GM18502 (cell line): ENCODE measurements at regions not wholly inside any gene's neighbourhood (a gene's known extent, or its start where the extent isn't known, plus 50 kb on each side); places are given as distances from the start of the nearest gene placed in this dataset.

Experiments used
- ATAC-seq: cut with Tn5 transposase; IDR thresholded peaks from one replicate; pipeline ENCODE4 v1.9.1; 2021; ENCODE audit warnings: mild to moderate bottlenecking; ENCODE audit not compliant: unreplicated experiment, poor library complexity

DNA sequence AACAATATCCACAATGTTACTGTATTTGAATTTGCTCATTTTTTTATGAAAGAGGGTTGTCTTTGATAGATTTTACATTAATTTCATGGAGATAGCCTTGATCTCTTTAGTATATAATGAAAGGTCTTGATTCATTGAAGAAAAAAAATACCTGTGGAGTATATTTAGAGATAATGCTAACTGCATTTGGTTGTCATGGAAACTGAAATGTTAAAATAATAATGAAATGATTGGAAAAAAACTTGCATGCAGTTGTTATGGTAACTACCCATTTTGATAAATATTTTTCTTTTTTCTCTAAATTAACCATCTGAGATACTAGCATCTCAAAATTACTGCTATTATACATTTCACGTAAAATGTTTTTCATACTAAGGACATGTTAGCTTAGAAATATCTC is 712.7 kb upstream of the FAM98A start:
- ATAC-seq, result no peak

DNA sequence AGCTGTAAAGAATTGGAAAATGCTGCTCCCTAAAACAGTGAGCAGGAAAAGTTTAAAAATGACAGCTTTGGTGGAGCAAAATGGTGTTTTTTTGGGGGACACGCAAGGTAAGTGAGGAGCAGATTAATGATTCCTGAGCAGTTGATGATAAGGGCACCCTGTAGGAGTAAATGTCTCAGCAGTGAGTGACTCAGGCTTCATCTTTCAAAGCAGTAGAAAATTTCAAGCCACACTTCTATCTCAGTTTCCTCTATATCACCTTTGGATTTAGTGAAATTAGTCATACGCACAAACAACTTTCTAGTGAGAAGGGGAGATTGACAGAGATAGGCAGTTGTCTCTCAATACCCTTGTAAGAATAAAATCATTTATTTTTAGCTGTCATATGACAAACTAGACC is 709.0 kb upstream of the FAM98A start:
- no peak for ATAC-seq

DNA sequence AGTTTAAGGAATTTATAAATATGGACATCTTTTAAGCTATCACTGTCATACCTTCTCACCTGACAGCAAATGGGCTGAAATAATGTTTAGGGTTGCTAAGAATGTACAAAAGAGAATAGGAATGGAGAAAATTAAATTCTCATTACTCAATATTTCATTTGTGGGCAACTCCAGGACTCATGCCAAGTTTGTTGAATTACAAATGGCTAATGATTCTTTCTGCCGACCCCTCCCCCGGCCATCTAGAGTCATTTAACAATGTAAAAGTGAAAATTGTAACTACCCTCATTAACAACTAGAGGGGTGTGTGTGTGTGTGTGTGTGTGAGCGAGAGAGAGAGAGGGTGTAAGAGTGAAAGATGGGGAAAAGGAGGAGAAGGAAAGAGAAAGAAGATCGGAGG is 708.5 kb upstream of the FAM98A start:
- ATAC-seq, result no peak

DNA sequence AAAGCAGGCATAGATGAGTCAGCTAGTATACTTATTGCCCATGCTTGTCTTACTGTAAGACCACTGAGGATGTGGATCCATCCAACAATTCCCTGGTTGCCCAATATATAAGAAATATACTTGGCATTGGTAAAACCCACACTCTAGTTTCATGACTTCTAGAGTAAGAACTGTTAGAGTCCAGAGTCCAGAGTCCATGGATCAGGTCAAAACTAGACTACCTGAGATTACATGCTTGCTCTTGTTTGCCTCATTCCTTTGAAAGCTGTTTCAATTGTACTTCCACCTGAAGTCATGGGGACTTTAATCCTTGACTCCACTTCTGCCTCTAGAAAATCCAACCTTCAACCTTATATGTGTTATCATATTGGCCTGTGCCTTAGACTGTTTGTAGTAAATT is 707.6 kb upstream of the FAM98A start:
- no peak for ATAC-seq

DNA sequence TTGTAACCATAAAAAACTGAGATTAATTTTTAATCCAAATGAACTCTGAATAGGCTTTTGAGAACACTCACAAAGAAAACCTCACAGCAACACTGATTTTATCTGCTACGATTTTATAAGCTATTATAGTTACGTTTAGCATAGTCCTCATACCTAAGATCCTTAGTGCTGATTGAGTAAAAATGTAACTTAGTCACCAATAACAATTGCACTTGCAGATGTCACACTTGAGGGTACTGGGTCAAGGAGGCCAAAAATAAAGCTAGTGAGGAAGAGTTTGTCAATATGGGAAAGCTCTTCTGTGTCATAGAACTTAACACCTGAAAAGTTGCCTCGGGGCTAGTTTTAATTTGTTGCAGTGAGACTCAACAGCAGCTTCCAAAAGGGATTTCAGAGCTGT is 706.5 kb upstream of the FAM98A start:
- ATAC-seq, result no peak

DNA sequence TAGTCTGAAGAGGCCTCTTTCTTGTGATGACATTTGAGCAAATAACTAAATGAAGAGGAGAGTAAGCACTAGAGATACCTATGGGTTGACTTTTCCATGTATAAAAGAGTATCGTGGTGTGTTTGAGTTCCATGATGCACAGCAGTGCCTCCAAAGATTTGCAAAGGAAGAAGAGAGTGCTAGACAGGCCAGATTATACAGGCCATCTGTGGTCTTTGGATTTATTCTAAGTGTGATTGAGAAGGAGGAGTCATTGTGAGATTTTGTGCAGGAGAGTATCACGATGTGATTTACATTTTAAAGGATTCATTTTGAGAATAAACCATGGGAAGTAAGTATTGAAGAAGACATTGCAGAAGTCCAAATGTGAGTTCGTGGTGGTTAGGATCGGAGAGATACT is 695.9 kb upstream of the FAM98A start:
- no peak for ATAC-seq

DNA sequence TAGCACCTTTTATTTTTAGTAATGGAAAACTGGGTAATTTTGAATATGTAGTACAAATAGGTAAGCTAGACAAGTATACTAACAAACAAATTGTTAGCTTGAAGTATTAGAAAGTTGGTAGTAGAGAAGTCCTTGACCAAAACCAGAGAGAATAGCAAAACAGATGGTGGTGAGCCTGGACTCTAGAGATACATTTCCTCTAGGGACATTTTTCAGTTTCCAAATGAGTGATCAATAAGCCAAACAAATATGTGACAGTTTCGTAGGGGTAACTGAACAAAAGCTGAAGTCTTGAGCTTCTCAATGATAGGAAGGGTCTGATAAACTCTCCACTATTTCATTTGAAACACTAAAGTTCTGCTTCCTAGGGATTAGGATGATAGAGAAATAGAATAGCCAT is 692.0 kb upstream of the FAM98A start:
- peak; percentile 98 for ATAC-seq

DNA sequence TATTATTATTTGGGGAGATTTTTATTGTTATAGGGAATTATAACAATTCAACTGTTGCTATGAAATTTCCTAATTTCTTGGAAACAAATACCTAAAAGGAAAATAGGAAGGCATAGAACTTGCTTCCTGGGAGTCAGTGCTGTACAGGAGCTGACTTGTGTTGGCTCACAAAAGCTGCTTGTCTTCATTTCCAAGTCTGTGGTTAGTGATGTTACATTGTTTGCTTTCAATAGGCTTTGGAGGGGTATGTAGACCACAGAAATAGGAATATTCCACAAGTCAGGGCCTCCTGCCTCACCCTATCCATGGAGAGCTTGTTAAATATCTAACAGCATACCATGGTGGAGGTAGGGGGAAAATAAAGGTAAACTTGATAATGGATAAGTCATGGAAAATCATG is 688.9 kb upstream of the FAM98A start:
- no peak for ATAC-seq

DNA sequence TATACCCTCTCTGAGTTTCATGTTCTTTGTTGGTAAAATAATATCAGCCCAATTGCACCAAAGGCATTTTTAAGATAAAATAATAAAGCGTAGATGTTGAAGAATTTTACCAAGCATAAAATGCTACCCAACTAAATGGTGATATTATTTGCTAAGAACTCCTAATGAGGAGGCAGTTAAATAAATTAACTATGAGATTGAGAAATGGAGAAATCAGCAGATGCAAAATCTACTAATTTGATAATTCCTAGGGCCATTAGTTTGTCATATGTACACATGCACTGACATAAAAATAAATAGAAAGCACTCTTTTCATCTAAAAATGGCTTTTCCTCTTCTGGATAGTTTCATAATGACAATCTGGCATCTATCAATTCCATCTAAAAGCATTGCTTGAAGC is 681.5 kb upstream of the FAM98A start:
- no peak for ATAC-seq

DNA sequence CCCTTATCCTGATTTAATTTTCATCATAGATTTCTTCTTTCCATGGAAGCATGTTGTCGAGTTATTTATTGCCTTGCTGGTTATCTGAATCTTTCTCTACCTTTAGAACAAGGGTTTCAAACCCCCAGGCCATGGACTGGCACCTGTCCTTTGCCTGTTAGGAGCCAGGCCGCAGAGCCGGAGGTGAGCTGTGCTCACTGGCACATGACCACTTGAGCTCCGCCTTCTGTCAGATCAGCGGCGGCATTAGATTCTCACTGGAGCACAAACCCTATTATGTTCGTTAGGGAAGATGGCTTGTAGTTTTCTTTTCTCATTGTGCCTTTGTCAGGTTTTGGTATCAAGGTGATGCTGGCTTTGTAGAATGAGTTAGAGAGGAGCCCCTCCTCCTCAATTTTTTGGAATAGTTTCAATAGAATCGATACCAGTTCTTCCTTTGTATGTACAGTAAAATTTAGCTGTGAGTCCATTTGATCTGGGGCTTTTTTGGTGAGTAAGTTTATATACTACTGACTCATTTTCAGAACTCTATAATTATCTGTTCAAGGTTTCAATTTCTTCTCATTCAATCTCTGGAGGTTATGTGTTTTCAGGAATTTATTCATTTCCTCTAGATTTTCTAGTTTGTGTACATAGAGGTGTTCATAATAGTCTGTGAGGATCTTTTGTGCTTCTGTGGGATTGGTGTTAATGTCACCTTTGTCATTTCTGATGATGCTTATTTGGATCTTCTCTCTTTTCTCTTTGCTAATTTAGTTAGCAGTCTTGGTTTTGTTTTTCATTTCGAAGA is 668.0 kb upstream of the FAM98A start:
- peak; percentile 98 for ATAC-seq

DNA sequence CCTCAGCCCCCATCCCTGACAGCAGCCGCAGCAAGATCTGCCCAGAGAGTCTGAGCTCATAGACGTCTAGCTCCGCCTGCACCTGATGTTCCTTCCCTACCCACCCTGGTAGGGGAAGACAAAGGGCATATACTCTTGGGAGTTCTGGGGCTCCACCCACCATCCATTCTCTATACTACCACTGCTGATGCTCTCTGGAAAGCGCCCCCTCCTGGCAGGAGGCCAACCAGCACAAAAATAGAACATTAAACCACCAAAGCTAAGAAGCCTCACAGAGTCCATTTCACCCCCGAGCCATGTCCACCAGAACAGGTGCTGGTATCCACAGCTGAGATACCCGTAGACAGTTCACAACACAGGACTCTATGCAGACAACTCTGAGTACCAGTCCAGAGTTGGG is 662.6 kb upstream of the FAM98A start:
- ATAC-seq, result no peak

DNA sequence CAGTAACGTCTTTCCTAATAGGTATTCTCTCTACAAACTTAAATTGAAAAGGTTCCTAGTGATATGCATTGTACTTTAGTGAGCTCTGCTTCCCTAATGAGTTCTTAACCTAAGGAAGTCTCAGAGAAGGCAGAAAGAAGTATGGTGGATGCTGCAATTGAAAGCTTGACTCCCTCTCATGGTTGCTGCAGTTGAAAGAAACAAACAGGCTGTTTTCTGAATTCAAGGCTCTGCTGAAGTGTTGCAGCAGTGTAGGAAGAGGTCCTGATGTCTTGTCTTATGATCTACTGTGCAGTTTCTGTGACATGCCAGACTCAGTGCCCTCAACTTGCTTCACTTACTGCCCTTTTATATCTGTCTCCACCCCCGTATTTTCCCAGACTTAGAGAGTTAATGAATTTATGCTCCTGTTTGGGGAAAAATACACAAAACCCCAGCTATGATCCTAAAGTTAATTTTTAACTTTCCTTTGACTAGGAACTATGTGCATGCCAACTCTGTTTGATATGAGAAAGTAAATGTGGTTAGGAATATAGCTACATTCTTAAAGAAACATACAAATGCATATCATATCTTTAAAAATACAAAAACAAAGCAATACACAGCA is 655.3 kb upstream of the FAM98A start:
- no peak for ATAC-seq

DNA sequence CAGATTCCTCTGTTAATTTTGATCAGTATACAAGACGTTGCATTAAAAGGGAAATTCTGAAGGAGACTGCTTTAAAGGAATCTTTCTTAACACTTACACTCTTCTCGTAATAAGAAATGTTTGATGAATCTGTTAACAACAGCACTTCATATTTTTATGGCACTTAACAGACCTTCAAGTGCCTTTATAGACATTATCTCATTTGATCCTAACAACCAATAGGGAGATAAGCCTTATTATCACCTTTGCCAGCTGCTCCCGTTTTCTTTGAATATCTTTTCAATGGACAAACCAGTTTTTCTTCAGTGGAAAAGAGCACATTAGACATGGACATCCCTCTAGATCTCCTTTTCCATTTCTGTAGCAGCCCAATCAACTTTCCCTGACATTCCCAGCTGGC is 653.0 kb upstream of the FAM98A start:
- no peak for ATAC-seq

DNA sequence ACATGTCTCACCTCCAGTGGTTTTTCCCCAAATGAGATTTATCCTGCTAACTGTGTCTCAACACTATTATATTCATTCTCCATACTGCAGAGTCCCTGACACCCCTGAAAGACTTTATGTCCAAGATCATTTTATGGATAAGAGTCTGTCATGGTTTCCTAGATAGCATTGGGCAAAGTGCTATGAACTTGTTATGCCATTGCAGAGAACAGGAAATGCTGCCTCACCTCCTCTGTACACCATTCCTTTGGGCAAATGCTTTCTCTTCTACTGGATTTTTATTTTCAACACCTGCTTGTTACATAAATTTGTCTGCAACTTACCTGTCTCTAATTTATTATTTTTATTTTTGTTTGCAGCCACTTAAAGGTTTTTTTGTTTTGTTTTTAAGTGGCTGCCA is 652.5 kb upstream of the FAM98A start:
- no peak for ATAC-seq

DNA sequence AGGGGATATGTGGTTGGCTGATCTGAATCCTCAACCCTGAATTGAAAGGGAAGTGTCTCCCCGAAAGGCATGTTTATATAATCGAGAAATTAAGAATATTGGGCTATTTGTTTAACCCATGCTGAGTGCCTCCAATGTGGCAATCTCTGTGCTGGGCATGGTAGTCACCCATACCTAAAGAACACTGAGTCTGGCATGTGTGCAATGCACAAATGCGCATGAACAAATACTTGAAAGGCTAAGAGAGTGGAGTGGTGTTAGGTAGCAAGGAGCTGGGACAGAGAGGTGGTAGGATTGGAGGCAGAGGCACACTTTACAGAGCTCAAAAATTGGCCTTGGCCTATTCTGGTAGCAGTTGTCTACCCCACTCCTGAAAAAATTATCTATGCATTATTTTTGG is 645.1 kb upstream of the FAM98A start:
- ATAC-seq, result no peak

DNA sequence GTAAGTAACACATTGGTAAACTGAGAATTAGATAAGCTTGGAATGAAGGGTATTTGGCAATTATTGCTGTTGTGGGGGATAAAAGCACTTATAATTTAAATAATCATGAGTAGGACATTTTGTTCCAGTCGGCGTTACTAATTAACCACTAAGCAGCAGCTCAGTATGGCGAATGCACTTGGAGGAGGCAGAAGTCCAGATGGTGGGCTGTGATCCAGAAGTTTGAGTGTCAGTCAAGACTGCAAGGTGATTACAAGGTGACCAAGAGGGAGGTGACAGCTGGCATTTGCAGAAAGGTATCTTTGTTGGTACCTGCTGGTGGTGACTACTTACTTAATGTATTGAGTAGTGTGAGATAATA is 643.6 kb upstream of the FAM98A start:
- ATAC-seq, result no peak

DNA sequence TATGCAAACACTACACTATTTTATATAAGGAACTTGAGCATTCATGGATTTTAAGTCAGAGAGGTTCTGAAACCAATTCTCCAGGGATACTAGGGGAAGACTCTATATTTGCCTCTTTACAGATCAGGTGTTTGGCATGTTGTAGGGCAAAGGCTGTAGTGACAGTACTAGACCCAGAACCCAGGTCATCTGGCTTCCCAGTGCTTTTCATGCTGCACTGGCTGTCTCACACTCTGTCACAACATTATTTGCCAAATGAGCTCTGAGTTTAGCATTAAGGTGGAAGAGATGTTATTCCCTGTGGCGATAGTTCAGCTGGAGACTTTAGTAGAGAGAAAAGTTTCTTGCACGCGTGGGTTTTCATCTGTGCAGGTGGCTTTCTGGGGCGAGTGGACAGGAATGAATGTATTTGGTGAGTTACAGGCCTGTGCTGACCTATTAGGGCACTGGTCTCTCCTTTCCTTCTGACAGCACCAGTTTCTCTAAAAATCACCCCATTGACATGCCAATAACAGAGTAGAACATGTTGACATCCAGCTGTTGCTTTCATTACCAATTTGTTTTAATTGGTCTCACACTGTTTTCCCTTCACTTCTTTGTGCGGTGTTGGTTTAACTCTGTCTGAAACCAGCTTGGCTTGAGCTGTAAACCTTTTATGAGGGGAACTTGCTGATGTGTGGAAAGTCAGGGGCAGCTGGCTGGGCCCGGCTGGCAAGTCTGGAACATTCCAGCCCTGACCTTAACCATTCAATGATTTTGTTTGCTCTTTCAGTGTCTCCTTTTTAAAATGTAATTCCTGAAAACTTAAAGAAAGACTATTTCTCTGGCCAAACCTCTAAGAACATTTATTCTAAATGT is 643.0 kb upstream of the FAM98A start:
- ATAC-seq, result no peak

DNA sequence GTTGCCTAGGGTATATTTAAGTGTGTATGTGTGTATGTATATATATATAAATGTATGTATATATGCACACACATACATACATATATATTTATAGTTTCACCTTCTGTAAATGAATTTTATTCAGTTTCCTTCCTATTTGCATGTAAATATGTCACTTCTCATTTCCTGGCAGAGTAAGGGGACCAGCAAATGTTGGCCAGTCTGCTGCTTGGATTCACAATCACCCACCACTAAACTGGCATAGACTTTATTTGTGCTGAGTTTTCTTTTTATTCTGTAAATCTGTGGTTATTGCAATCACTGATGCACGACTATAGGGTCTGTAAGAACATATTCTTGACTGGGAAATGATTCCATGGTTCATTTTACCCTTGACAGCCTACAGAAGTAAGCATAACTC is 640.4 kb upstream of the FAM98A start:
- no peak for ATAC-seq

DNA sequence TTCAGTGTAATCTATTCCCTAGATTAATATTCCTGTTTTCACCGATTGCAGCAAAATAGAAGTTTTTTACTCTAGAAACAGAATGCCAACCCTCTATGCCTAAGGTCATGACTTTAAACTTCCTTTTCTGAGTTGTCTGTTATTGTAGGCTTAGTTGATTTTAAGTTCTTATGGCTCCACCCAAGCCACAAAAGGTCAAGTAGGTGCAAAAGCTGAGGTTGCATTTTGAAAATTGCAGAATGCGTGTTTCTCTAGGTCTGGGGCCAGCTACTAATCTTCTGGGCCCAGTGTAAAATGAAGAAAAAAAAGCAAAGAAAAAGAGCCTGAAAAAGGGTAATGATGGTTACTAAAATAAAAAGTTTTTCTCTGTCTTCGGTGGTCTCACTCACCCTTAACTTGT is 635.7 kb upstream of the FAM98A start:
- ATAC-seq, result no peak

DNA sequence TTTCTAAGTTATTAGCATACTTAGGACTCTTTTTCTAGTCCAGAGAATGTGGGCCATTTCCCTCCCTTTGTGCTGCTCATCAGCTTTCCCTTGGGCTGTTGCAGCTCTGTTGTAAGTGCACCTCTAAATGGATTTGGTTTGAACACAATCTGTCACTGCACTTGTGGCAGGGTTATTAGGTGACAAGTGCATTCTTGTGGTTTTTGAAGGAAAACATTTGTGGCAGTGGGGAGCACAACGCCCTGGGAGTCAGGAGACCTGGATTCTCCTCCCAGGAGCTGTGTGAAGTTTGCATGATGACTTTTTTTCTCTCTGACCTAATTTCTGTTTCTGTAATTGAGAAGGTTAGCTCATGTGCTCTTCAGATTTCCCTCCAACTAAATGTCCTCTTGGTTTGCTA is 630.9 kb upstream of the FAM98A start:
- ATAC-seq, result no peak

DNA sequence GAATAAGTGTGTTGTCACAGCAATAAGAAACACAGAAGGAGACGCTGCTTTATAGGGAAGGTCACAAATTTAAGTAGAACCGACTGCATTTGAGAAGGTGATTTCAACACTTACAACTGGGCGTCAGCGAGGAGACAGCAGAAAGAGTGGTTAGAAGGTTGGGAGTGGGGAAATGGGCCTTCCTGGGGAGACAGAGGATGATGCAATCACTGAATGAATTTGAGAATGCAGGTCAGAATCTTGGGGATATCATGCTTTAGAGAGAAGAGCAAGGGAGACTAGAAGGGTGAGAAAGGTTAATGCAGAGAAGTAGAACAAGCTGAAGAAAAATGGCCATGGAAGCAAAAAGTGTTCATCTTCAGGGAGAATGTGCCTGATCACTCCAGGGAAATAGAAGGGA is 616.1 kb upstream of the FAM98A start:
- no peak for ATAC-seq
